HK-2 (cell line): ENCODE measurements at regions not wholly inside any gene's neighbourhood (a gene's known extent, or its start where the extent isn't known, plus 50 kb on each side); places are given as distances from the start of the nearest gene placed in this dataset.
"Not testable (repeated sequence)": the region's sequence is repeated elsewhere in the genome, so short reads cannot be mapped to it uniquely, and the experiment has no call there.

ENCODE experiments used
- DNase-seq: peaks from one replicate; pipeline ENCODE4 v3.0.0-alpha.2; 2018; ENCODE audit not compliant: unreplicated experiment

- no peak for DNase-seq
These were observed 1229.1 kb upstream of the ACVR2A start for GRCh38 chr2:146615778-146616177.

DNA sequence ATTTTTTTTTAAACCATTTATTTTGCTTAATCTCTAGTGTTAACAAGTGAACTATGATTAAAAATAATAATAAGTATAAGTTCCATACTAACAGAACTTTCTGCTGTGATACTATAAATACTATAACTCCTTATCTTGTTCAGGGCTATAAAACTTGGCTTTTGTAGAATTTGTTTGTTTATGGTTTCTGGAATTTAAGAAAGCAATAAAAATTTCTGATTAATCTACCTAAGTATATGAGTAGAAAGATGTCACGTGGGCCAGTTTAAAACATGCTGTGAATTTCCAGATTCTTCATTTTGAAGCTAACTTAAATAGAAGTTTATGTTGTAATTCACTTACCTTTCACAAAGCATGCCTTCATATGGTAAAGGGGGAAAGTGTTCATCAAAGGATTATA, 1236.3 kb upstream of the ACVR2A start:
- DNase-seq, result no peak

GRCh38 chr2:146604521-146604920, 1240.3 kb upstream of the ACVR2A start:
- DNase-seq, result no peak

DNA sequence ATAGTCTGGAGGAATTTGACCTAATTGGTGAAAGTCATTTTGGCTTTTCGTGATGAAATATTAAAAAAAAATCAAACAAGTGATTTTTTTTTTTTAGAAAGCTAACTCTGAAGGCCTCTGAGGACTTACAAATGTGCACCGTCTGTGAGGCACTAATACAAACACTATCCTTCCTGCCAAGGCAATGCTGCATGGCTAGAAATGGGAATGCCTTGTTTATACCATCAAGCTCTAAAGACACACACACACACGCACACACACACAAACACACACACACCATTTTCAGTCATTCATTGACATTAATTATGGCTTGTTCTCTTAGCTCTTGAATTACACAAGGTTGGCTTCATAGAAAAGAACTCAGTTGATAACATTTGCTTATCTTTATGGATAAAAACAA, 1242.0 kb upstream of the ACVR2A start:
- DNase-seq, result no peak

DNA sequence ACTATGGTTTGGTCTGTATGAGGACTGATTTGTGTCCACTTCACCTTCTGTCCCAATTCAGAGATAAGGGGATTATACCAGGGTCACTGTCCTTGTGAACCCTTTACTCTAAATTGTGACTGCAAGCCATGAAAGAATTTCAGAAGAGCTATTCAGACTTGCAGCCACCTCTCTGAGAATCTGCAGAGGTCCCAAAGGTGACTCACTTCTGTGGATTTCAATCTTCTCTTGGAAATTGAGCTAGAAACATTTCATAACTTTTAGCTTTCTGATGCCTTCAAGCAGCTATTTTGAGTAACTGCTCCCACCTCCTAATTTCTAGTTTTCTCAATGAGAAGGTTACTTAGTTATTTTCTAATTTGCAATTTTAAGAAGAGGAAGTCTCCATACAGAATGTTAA, 1242.4 kb upstream of the ACVR2A start:
- no peak for DNase-seq

DNA sequence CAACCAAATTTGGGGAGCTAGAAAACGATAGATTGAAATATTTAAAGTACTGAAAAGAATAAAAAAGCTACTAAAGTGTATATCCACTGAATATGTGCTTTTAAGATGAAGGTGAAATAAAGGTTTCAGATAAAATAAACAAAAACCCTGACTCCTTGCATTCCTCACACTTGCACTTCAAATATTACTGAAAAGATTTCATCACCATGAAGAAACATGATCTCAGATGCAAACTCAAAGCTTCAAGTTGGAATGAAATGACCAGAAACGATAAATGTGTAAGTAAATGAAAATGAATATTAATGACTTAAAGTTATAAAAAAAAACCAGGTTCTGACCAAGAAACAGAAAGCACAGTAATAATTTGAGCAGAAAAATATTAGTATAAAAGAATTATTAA, 1246.0 kb upstream of the ACVR2A start:
- no peak for DNase-seq

DNA sequence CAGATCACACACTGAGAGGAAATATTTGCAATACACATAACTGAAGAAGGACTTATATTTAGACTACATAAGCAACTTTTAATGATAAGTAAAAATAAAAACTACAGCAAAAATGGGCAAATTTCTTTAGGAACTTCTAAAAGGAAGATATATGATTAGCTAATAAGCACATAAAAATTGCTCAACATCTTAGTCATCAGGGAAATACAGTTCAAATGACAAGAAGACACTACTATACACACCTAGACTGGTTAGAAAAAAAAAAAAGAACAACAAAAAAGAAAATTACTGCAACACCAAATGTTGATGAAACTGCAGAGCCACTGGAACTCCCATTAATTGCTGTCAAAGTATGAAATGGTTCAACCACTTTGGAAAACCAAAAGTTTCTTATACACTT, 1247.5 kb upstream of the ACVR2A start:
- no peak for DNase-seq

DNA sequence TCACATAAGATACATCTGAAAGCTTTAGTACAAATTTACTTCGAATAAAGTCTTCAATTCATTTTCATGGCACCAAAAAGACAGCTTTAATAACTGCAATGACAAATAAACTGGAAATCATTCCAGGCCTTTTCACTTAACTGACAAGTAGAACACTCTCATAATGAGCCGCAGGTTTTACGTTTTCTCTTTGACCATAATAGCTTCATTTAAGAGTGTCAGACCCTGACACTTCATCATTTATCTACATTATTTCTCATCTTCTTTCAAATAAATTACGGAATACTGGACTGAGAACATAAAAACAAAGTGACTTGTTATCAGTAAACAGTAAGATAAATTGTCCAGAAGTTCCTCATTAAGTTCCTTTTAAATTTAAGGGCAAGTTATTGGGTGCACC, 1252.9 kb upstream of the ACVR2A start:
- no peak for DNase-seq

GRCh38 chr2:146587291-146587713, 1257.5 kb upstream of the ACVR2A start:
- no peak for DNase-seq

DNA sequence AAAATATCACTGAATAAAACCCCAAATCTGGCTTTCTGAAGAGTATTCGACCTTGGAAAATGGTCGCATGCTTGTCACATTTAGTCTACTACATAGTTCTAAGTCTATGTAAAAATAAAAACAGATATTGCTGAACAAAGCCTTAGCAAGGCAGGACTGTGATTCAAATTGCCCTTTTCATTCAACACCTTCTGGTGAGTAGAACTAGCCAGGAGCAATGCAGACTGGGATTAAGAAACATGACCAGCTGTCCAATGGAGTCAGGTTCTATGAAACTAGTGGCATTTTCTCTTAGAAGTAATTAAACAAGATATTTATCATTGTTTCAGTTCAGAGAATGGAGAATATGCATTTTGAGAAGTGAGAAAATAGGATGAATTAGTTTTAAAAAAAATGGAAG, 1260.5 kb upstream of the ACVR2A start:
- no peak for DNase-seq

- DNase-seq, result peak; percentile 3
These were observed 1265.5 kb upstream of the ACVR2A start for GRCh38 chr2:146579147-146579930.

DNA sequence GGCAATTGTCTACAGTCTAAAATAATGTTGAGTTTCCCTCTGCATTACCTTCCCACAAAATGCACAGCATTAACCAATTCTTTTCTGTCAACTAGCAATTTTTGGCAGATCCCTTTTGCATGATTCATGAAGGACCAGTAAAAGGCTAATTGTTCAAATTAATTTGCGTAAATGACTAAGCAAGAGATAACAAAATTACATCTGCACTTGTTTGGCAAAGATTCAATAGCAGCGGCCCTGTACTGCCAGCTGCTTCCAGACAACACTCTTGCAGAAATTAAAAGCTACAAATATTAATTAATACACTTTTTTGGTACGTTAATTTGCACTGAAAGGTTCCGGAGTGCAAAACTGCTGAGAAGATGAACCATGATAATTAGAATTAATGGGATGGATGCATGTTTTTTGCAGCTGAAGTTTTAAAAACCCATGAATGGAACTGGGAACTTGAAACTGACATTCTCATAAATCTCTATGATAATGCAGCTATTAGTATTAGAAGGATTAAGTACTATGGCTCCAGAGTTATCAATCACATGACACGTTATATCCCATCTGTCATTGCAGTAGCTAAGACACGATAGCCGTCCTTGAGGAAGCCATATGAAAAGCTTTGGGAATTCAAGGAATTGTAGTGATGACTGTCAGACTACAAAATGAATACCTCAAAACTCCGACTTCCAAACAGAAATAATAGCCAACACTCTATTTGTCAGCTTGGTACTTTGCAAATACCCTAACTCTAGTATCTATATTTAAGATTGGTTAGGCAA, 1268.3 kb upstream of the ACVR2A start:
- DNase-seq, result no peak

DNA sequence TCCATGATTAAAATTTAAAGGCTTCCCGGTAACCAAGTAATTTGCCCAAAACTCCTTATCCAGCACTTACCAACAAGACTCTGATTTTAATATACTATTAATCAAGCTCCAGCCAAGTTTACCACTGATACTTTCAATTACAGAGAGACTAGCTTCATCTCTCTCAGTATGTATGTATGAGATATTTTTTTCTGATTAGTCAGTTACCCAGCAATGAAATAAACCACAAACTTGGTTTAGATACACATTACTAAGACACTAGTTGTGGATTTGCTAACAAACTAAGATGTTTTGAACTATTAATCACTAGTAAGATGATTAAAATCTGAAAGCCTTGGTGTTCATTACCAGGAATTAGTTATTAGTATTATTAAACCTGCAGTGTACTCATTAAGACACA, 1272.2 kb upstream of the ACVR2A start:
- DNase-seq, result no peak

DNA sequence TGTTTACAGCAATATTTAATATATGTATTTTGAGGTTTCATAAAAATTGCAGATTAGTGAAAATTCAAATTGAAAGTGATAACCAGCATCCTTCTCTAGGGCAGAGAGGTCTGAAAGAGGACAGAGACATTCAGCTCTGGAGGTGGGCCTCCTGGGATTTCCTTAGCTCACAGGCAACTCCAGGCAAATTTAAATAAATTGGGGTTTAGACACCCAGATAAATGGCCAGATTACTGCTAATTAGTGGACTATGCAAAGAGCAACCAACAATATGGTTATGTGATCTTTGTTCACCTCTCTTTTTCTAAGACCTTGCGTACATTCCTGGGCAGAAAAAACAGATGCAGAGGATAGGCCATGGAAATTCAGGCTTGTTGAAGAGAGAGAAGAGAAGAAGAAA, 1282.8 kb upstream of the ACVR2A start:
- no peak for DNase-seq

GRCh38 chr2:146547236-146547635, 1297.6 kb upstream of the ACVR2A start:
- DNase-seq, result no peak

- DNase-seq, result peak; percentile 1
These were observed 1300.1 kb upstream of the ACVR2A start for GRCh38 chr2:146544701-146545100.

GRCh38 chr2:146541896-146542295, 1302.9 kb upstream of the ACVR2A start:
- no peak for DNase-seq

- no peak for DNase-seq
These were observed 1304.4 kb upstream of the ACVR2A start for GRCh38 chr2:146540271-146540932.

DNA sequence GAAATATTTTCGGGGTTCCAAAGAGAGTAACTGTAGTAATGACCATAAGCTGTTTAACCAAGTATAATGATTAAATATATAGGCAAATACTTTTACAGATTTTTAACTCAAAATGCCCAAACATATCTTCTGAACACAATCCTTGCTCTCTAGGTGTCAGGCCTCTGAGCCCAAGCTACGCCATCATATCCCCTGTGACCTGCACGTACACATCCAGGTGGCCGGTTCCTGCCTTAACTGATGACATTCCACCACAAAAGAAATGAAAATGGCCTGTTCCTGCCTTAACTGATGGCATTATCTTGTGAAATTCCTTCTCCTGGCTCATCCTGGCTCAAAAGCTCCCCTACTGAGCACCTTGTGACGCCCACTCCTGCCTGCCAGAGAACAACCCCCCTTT, 1305.1 kb upstream of the ACVR2A start:
- DNase-seq, result not testable (repeated sequence)

DNA sequence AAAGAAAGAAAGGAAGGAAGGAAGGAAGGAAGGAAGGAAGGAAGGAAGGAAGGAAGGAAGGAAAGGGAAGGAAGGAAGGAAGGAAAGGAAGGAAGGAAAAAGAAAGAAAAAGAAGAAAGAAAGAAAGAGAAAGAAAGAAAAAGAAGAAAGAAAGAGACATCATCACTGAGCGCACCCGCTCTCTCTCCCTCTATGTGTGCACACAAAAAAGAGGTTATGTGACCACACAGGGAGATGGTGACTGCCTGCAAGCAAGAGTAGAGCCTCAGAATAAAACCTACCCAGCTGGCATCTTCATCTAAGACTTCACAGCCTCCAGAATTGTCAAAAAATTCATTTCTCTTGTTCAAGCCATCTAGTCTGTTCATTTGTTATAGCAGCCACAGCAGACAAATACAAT, 1307.4 kb upstream of the ACVR2A start:
- DNase-seq, result no peak

GRCh38 chr2:146532509-146533147, 1312.2 kb upstream of the ACVR2A start:
- DNase-seq, result no peak

- DNase-seq, result no peak
These were observed 1312.8 kb upstream of the ACVR2A start for GRCh38 chr2:146532009-146532408.
